Stimulated activated CD4-positive, alpha-beta T cell treated with anti-CD3 and anti-CD28 coated beads, Interleukin-15, amount 100 ng/mL, for 1 hour (primary cell): ENCODE measurements at regions not wholly inside any gene's neighbourhood (a gene's known extent, or its start where the extent isn't known, plus 50 kb on each side); places are given as distances from the start of the nearest gene placed in this dataset.

Experiments used
- DNase-seq, 2 donors: peaks; one replicate each; pipeline ENCODE4 v3.0.0-alpha.2; 2020; ENCODE audit warnings: low read depth in 1 of 2, low spot score in 1 of 2

DNA sequence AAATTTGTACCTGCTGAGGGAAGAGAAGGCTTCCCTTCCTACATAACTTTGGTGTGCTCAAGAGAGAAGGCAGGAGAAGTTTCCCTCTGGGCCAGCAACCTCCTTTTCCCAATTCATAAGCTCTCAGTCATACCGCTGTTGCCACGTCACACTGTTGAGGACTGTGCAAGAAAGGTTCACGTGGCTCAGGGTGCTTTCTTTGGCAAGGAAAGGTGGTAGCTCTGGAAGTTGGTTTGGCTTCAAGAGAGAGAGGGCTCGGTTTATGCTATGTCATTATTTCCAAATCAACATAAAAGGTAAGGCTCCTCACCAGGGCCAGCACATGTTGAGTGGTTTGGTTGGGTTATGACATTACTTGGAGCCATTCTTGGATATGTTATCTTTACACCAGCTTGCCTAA lies 77.3 kb downstream of the TNFSF18 start:
- DNase-seq, result no peak

DNA sequence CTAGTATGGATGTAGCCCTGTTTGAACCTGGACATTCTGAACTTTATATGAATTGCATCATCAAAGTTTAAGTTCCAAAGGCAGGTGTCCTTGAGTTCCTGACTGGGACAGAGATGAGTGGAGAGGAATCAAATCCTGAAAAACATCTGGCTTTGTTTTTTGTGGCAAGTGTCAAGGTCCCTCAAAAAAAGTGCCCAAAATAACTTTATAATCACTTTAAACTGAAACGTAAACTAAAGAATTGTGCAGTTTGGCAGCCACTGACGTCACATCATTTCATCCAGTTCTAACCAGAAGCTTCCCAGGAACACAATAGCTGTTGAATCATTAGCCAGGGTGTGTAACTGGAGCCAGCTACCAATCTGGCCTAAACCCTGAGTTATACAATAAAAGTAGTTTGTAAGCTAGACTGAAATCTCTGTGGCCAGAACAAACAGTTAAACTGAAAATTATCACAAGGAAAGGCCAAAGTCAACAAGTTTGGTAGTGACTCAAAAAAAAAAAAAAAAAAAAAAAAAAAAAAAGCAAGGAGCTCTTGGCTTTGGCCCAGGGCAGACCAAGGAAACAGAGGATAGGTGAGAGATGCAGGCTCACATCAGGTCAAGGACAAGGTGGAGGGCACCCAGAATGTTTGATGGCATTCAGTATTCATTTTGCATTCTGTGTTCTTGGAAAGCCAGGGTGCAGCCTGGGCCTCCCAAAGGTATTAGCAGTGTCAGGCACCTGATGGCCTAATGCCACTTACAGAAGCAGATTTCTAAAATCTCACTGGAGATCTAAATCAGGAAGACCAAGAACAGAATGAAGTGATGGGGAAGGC lies 74.3 kb downstream of the TNFSF18 start:
- DNase-seq, result no peak

DNA sequence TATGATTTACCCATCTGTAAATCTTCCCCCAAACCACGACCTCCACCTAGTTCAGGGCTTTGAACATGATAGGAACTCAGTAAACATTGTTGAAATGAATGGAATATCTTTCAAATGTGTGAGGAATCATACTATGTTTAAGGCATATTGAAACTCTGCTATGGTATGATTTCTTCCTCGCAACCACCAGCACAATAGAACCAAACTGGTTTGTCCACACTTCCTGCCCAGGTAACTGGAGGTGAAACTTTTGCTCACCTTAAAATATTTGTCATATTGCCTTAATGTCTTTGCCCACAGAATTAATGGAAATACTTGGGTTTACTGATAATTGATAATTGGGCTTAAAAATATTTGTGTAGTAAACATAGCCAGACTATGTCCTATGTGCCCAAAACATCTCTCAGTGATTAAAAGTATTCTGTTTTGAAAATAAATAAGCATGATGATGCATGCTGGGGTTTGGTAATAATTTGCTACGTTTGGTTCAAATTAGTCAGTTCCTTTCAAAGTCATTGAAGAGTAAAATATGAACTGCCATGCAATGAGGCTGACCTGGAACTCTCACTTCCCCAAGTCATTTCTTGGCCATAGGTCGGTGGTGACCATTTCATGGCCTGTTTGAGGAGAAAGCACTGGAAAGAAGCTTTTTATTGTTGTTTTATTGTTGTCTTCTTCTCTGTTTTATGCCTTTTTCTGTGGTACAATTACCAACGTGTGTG lies 73.3 kb downstream of the TNFSF18 start:
- no peak for DNase-seq

DNA sequence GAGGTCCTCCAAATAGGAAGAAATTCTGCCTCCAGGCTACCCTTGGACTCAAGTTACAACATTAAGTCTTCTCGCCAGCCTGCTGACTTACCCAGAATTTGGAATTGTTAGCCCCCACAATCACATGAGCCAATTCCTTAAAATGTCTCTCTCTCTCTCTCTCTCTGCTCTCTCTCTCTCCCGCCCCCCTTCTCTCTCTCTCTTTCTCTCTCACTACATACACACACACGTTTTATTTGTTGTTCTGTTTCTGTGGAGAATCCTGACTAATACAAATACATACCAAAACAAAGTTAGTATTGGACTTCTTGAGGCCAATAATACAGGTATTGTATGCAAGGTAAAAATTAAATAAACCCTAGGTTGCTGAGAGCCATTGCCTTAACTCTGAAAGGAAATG lies 72.1 kb downstream of the TNFSF18 start:
- no peak for DNase-seq

DNA sequence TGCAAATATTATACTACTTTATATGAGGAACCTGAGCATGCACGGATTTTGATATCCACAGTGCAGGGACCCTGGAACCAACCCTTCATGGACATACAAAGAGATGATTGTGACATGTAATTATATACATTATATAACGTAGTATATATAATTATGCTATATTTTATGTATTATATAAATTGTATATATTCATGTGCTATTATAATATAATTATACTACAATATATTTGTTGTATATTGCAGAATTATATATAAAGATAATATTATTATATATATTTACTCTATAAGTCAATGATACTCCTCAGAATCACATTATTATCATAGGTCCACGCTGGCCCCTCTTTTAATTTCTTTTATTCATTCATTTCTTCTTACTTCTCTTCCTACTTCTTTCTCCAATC lies 70.9 kb downstream of the TNFSF18 start:
- DNase-seq, result no peak

DNA sequence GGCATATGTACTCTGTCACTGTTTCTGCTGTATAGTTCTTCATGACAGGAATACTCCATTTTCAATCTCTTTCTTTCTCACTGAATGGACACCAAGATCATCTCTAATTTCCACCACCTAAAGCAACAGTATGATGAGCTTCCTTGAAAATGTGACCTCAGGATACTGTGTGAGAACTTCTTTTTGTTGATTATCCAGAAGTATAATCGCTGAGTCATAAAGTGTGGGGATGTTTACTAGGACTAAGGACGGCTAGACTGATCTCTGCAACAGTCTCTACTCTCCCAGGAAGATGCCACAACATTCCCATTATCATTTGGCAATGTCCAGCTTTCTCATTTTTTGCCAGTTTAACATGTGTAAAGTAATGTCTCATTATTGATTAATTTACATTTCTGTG lies 70.3 kb downstream of the TNFSF18 start:
- DNase-seq, result no peak

DNA sequence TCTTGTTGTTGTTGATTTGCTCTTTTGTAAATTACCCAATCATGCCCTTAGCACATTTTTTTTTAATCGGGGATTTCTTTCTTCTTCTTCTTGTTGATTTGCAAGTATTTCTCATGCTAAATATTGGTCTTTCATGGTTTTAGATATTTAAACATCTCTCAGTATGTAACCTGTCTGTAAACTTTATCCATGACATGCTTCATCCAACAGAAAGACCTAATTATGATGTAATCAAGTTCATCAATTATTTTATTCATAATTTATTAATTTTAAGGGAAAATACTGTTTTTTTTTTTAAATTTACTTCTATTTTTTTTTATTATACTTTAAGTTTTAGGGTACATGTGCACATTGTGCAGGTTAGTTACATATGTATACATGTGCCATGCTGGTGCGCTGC lies 69.8 kb downstream of the TNFSF18 start:
- DNase-seq, result no peak
